PC-9 (cell line): ENCODE measurements at regions not wholly inside any gene's neighbourhood (a gene's known extent, or its start where the extent isn't known, plus 50 kb on each side); places are given as distances from the start of the nearest gene placed in this dataset.

Experiments used
- BruUV-seq: library from RNA; stranded (reverse); fragments of 400-500 nt; replicated peaks from 2 replicates; lab custom pipeline; 2021; lab: Mats Ljungman, UMichigan
- CTCF ChIA-PET: fragments of 300-600 bp; sonication (Branson Sonifier 250); formaldehyde crosslinking; loops from one replicate; lab custom pipeline; 2022; ENCODE audit warnings: antibody characterized with exemption; lab: Charles Lee
- POLR2A ChIA-PET: fragments of 300-600 bp; sonication (Branson Sonifier 250); formaldehyde crosslinking; loops from one replicate; lab custom pipeline; 2022; ENCODE audit warnings: antibody characterized with exemption; ENCODE audit not compliant: unreplicated experiment; lab: Charles Lee
- DNase-seq, 2 experiments: peaks; one replicate each; pipeline versions ENCODE4 v3.0.0 to v3.0.0-alpha.2; 2015 to 2022; ENCODE audit warnings: mixed read lengths in 1 of 2
- H2AFZ ChIP-seq: fragments of 200-600 bp; sonication (generic); 2 replicates; pipeline ENCODE4 v1.8.1; 2017; ENCODE audit warnings: antibody characterized with exemption
- H3F3A ChIP-seq: fragments of 200-600 bp; sonication (generic); 2 replicates; pipeline ENCODE4 v1.8.1; 2017; ENCODE audit warnings: antibody characterized with exemption, mild to moderate bottlenecking, low read depth; ENCODE audit not compliant: insufficient read depth
- H3K27ac ChIP-seq: fragments of 200-600 bp; sonication (generic); 2 replicates; pipeline ENCODE4 v1.6.1; 2016; ENCODE audit warnings: mixed run types
- H3K27me3 ChIP-seq: fragments of 200-600 bp; sonication (generic); 2 replicates; pipeline ENCODE4 v1.6.1; 2016; ENCODE audit warnings: low read depth, mixed run types; ENCODE audit not compliant: insufficient read depth
- H3K36me3 ChIP-seq: fragments of 200-600 bp; sonication (generic); 2 replicates; pipeline ENCODE4 v1.6.1; 2016; ENCODE audit warnings: low read depth, mixed run types
- H3K4me1 ChIP-seq: fragments of 200-600 bp; sonication (generic); replicated peaks from 2 replicates; pipeline ENCODE4 v1.6.1; 2016; ENCODE audit warnings: mixed run types; ENCODE audit not compliant: insufficient read depth
- H3K4me2 ChIP-seq: fragments of 200-600 bp; sonication (generic); 2 replicates; pipeline ENCODE4 v1.6.1; 2017; ENCODE audit warnings: mixed run types
- H3K4me3 ChIP-seq: fragments of 200-600 bp; sonication (generic); 2 replicates; pipeline ENCODE4 v1.6.1; 2016; ENCODE audit warnings: mixed run types
- H3K79me2 ChIP-seq: fragments of 200-600 bp; sonication (generic); 2 replicates; pipeline ENCODE4 v1.6.1; 2017; ENCODE audit warnings: low read depth, mixed run types
- H3K9me2 ChIP-seq: fragments of 200-600 bp; sonication (generic); 2 replicates; pipeline ENCODE4 v1.8.1; 2017; ENCODE audit warnings: mild to moderate bottlenecking; ENCODE audit not compliant: insufficient read depth
- H3K9me3 ChIP-seq: fragments of 200-600 bp; sonication (generic); 2 replicates; pipeline ENCODE4 v1.8.1; 2016; ENCODE audit warnings: low read depth; ENCODE audit not compliant: insufficient read depth
- H4K20me1 ChIP-seq: fragments of 200-600 bp; sonication (generic); 2 replicates; pipeline ENCODE4 v1.8.1; 2017; ENCODE audit not compliant: insufficient read depth
- CTCF ChIP-seq: fragments of 200-600 bp; sonication (generic); conservative IDR thresholded peaks from 2 replicates; pipeline ENCODE4 v1.6.1; 2017; ENCODE audit warnings: mixed run types, antibody characterized with exemption, mild to moderate bottlenecking, moderate library complexity
- EZH2 ChIP-seq: fragments of 200-600 bp; sonication (generic); IDR thresholded peaks from 2 replicates; pipeline ENCODE4 v1.8.0; 2017; ENCODE audit warnings: antibody characterized with exemption, low read depth
- intact Hi-C: fragments of 100-400 bp; cut with micrococcal nuclease; formaldehyde crosslinking; loops from one replicate; pipeline ENCODE4 v1.10.0; 2022; ENCODE audit not compliant: unreplicated experiment

GRCh38 chr7:46577394-46577793 is 656.3 kb upstream of the IGFBP3 start:
- POLR2A ChIA-PET = no interaction called here
- Histone ChIP-seq H3K79me2 (no peaks in the 10 kb centered on the region), H3K36me3 (no peaks in the 10 kb centered on the region), H3K4me2 (peak overlapping the region; percentile 6; the same call in 1 of the 2 replicates), H2AFZ (no peak overlapping the region), H3K27me3 (no peaks in the 10 kb centered on the region), H3F3A (no peaks in the 10 kb centered on the region), H3K9me3 (no peaks in the 10 kb centered on the region; the same call in 1 of the 2 replicates), H3K9me2 (no peaks in the 10 kb centered on the region), H4K20me1 (no peaks in the 10 kb centered on the region), H3K4me3 (no peak overlapping the region), H3K27ac (no peak overlapping the region), H3K4me1 (peaks cover 7% of the 10 kb centered on the region; the same call in 1 of the 2 replicates)
- intact Hi-C loops = no loop called here
- TF ChIP-seq CTCF (no peak), EZH2 (no peak)
- CTCF ChIA-PET = interaction anchor here (0.7 kb wide), 1 partner anchor 1510 kb away, joined by 4 read pairs; no protein-coding TSS in a partner anchor
- BruUV-seq = no TSS peak
- DNase-seq = peak in 1 of 2 experiments; percentile 20

- Histone ChIP-seq H3K79me2 (no peaks in the 10 kb centered on the region), H3K4me3 (no peak overlapping the region), H4K20me1 (no peaks in the 10 kb centered on the region), H3K27ac (no peak overlapping the region), H3F3A (no peaks in the 10 kb centered on the region), H3K4me2 (peak overlapping the region; percentile 6; the same call in 1 of the 2 replicates), H2AFZ (no peak overlapping the region), H3K36me3 (no peaks in the 10 kb centered on the region), H3K27me3 (no peaks in the 10 kb centered on the region), H3K9me3 (no peaks in the 10 kb centered on the region; the same call in 1 of the 2 replicates), H3K9me2 (no peaks in the 10 kb centered on the region), H3K4me1 (peaks cover 7% of the 10 kb centered on the region; the same call in 1 of the 2 replicates)
- ChIA-PET POLR2A (no interaction called here), CTCF (interaction anchor here (0.7 kb wide), 1 partner anchor 1510 kb away, joined by 4 read pairs; no protein-coding TSS in a partner anchor)
- peak in 1 of 2 experiments; percentile 38 for DNase-seq
- no peak for TF ChIP-seq EZH2
- no peak for TF ChIP-seq CTCF
- no TSS peak for BruUV-seq
- intact Hi-C loops = no loop called here
These were observed 655.9 kb upstream of the IGFBP3 start for GRCh38 chr7:46576950-46577349.

- no peaks in the 10 kb centered on the region for H3K79me2 ChIP-seq
- no peak overlapping the region for H2AFZ ChIP-seq
- H3F3A ChIP-seq = 0 out of 2 replicates have a peak, but pooled peaks cover 6% of the 10 kb centered on the region
- H3K27me3 ChIP-seq = no peaks in the 10 kb centered on the region
- DNase-seq = no peak
- H4K20me1 ChIP-seq = no peaks in the 10 kb centered on the region
- POLR2A ChIA-PET = interaction anchor here (0.6 kb wide), 1 partner anchor 291 kb away, joined by 5 read pairs; no protein-coding TSS in a partner anchor
- H3K9me2 ChIP-seq = no peaks in the 10 kb centered on the region
- peaks cover 30% of the 10 kb centered on the region for H3K4me1 ChIP-seq
- no peak overlapping the region for H3K4me3 ChIP-seq
- no peaks in the 10 kb centered on the region for H3K9me3 ChIP-seq
- H3K4me2 ChIP-seq = no peak overlapping the region
- CTCF ChIA-PET = interaction anchor here (0.6 kb wide), 1 partner anchor 673 kb away, joined by 6 read pairs; no protein-coding TSS in a partner anchor
- no peaks in the 10 kb centered on the region for H3K36me3 ChIP-seq
- no peak overlapping the region for H3K27ac ChIP-seq
- BruUV-seq = no TSS peak
- intact Hi-C loops = no loop called here
- no peak for TF ChIP-seq CTCF
- TF ChIP-seq EZH2 = no peak
These were observed 651.6 kb upstream of the IGFBP3 start for GRCh38 chr7:46572691-46573090.
